ENCODE measurements at regions not wholly inside any gene's neighbourhood (a gene's known extent, or its start where the extent isn't known, plus 50 kb on each side); places are given as distances from the start of the nearest gene placed in this dataset.

- TF ChIP-seq CTCF (optimal IDR thresholded peaks at IDR 0.05 in 1 of 3, IDR thresholded peaks at IDR 0.05 in 1 of 3, conservative IDR thresholded peaks at IDR 0.05 in 1 of 3; ENCODE audit: extremely low read depth in 1 of 3, insufficient read depth in 2 of 3, low read length in 3 of 3) (no peak), EZH2 (IDR thresholded peaks at IDR 0.05; ENCODE audit: low read length) (no peak)
Measured at GRCh38 chr7:45349090-45349489, 191.5 kb downstream of the RAMP3 start.

Data from keratinocyte (primary cell).